IMR-90 (cell line): ENCODE measurements at regions not wholly inside any gene's neighbourhood (a gene's known extent, or its start where the extent isn't known, plus 50 kb on each side); places are given as distances from the start of the nearest gene placed in this dataset.

ENCODE experiments used
- ATAC-seq: fragments of 200-7000 bp; cut with Tn5 transposase; 2 replicates; pipeline ENCODE4 v1.9.1; 2020; ENCODE audit warnings: low read depth, mild to moderate bottlenecking, moderate library complexity
- BruUV-seq: library from RNA; stranded (reverse); fragments of 400-500 nt; replicated peaks from 2 replicates; lab custom pipeline; 2021; lab: Mats Ljungman, UMichigan
- CTCF ChIA-PET: fragments of 300-600 bp; formaldehyde crosslinking; extraction: SDS; loops from one replicate; lab custom pipeline; 2021; ENCODE audit warnings: antibody characterized with exemption; lab: Yijun Ruan, JAX
- POLR2A ChIA-PET: fragments of 300-600 bp; sonication (Branson Sonifier 250); formaldehyde crosslinking; loops from one replicate; lab custom pipeline; 2022; ENCODE audit warnings: antibody characterized with exemption; ENCODE audit not compliant: unreplicated experiment; lab: Charles Lee
- DNase-seq: peaks from one replicate; pipeline ENCODE4 v3.0.0; 2013
- H2AFZ ChIP-seq: replicated peaks from 2 replicates; pipeline ENCODE3; 2013; ENCODE audit warnings: low read length, mild to moderate bottlenecking; ENCODE audit not compliant: poor library complexity
- H2AK5ac ChIP-seq: 2 replicates; pipeline ENCODE4 v1.6.1; 2013; ENCODE audit warnings: low read depth, low read length, inconsistent platforms
- H2AK9ac ChIP-seq: replicated peaks from 2 replicates; pipeline ENCODE3; 2013; ENCODE audit warnings: mild to moderate bottlenecking, low read depth, low read length, moderate library complexity; ENCODE audit not compliant: poor library complexity
- H2BK120ac ChIP-seq: 2 replicates; pipeline ENCODE4 v1.6.1; 2013; ENCODE audit warnings: low read depth, low read length, inconsistent platforms
- H2BK15ac ChIP-seq: 3 replicates; pipeline ENCODE4 v1.6.1; 2013; ENCODE audit warnings: low read depth, low read length, inconsistent platforms
- H2BK20ac ChIP-seq: 2 replicates; pipeline ENCODE4 v1.6.1; 2013; ENCODE audit warnings: low read depth, mild to moderate bottlenecking, inconsistent platforms, low read length, moderate library complexity
- H2BK5ac ChIP-seq: 2 replicates; pipeline ENCODE4 v1.6.1; 2013; ENCODE audit warnings: mild to moderate bottlenecking, low read depth, low read length, inconsistent platforms; ENCODE audit not compliant: poor library complexity, severe bottlenecking
- H3K14ac ChIP-seq: replicated peaks from 2 replicates; pipeline ENCODE4 v1.6.1; 2013; ENCODE audit warnings: low read depth, low read length, inconsistent platforms
- H3K18ac ChIP-seq: 2 replicates; pipeline ENCODE4 v1.6.1; 2013; ENCODE audit warnings: low read depth, low read length, control low read depth
- H3K23ac ChIP-seq: 2 replicates; pipeline ENCODE4 v1.6.1; 2013; ENCODE audit warnings: low read depth, low read length, inconsistent platforms
- H3K27ac ChIP-seq: 2 replicates; pipeline ENCODE4 v1.5.1; 2013; ENCODE audit warnings: mild to moderate bottlenecking, control low read depth, low read length; ENCODE audit not compliant: insufficient read depth
- H3K27me3 ChIP-seq: 2 replicates; pipeline ENCODE4 v1.6.1; 2013; ENCODE audit warnings: low read length; ENCODE audit not compliant: control insufficient read depth, insufficient read depth
- H3K36me3 ChIP-seq: 2 replicates; pipeline ENCODE4 v1.6.1; 2013; ENCODE audit warnings: low read length, mixed read lengths; ENCODE audit not compliant: control insufficient read depth, insufficient read depth
- H3K4ac ChIP-seq: 2 replicates; pipeline ENCODE4 v1.6.1; 2013; ENCODE audit warnings: low read depth, low read length, inconsistent platforms
- H3K4me1 ChIP-seq: 2 replicates; pipeline ENCODE4 v1.6.1; 2013; ENCODE audit warnings: low read length, mixed read lengths; ENCODE audit not compliant: control insufficient read depth, insufficient read depth
- H3K4me2 ChIP-seq: 2 replicates; pipeline ENCODE4 v1.6.1; 2013; ENCODE audit warnings: low read depth, mild to moderate bottlenecking, control low read depth, low read length, moderate library complexity
- H3K4me3 ChIP-seq: 2 replicates; pipeline ENCODE4 v1.5.1; 2013; ENCODE audit warnings: low read depth, mild to moderate bottlenecking, control low read depth, low read length, moderate library complexity; ENCODE audit not compliant: insufficient read depth
- H3K56ac ChIP-seq: 2 replicates; pipeline ENCODE4 v1.6.1; 2013; ENCODE audit warnings: low read length, inconsistent platforms; ENCODE audit not compliant: insufficient read depth; ENCODE audit errors: extremely low read depth
- H3K79me1 ChIP-seq, 2 experiments: 2 replicates each; pipeline ENCODE4 v1.6.1; 2013; ENCODE audit warnings: low read length in 2 of 2, inconsistent platforms in 1 of 2, low read depth in 1 of 2
- H3K9ac ChIP-seq: 2 replicates; pipeline ENCODE4 v1.6.1; 2013; ENCODE audit warnings: low read depth, low read length, control low read depth
- H3K9me1 ChIP-seq: 2 replicates; pipeline ENCODE4 v1.6.1; 2013; ENCODE audit warnings: low read length, inconsistent platforms; ENCODE audit not compliant: insufficient read depth
- H3K9me3 ChIP-seq: 2 replicates; pipeline ENCODE4 v1.6.1; 2013; ENCODE audit warnings: low read length; ENCODE audit not compliant: control insufficient read depth, insufficient read depth
- H4K20me1 ChIP-seq: 2 replicates; pipeline ENCODE4 v1.6.1; 2013; ENCODE audit warnings: low read length, inconsistent platforms; ENCODE audit not compliant: insufficient read depth
- H4K5ac ChIP-seq: 2 replicates; pipeline ENCODE4 v1.6.1; 2013; ENCODE audit warnings: mild to moderate bottlenecking, low read depth, low read length, control low read depth
- H4K8ac ChIP-seq, 2 experiments: 2 replicates each; pipeline ENCODE4 v1.6.1; 2013; ENCODE audit warnings: low read depth in 2 of 2, low read length in 2 of 2, control low read depth in 1 of 2, inconsistent platforms in 1 of 2
- H4K91ac ChIP-seq: 2 replicates; pipeline ENCODE4 v1.6.1; 2013; ENCODE audit warnings: low read depth, low read length, inconsistent platforms; ENCODE audit not compliant: insufficient read depth
- BHLHE40 ChIP-seq: fragments of 150-350 bp; IDR thresholded peaks from 2 replicates; pipeline ENCODE4 v1.6.1; 2016; ENCODE audit warnings: mild to moderate bottlenecking, low read depth, low read length
- CTCF ChIP-seq: conservative IDR thresholded peaks from 2 replicates; pipeline ENCODE4 v1.5.1; 2012; ENCODE audit warnings: mild to moderate bottlenecking, low read depth, low read length, improper control_type of control experiment
- FOS ChIP-seq: fragments of 150-350 bp; IDR thresholded peaks from 2 replicates; pipeline ENCODE4 v1.6.1; 2016; ENCODE audit warnings: low read depth, low read length
- MAFK ChIP-seq: IDR thresholded peaks from 2 replicates; pipeline ENCODE4 v1.6.1; 2012; ENCODE audit warnings: low read depth, low read length, improper control_type of control experiment
- RAD21 ChIP-seq: IDR thresholded peaks from 2 replicates; pipeline ENCODE4 v1.6.1; 2012; ENCODE audit warnings: low read length, improper control_type of control experiment
- SMC3 ChIP-seq: fragments of 150-350 bp; IDR thresholded peaks from 2 replicates; pipeline ENCODE4 v1.6.1; 2016; ENCODE audit warnings: low read depth, mild to moderate bottlenecking, antibody characterized with exemption, low read length, moderate library complexity
- WGBS, 2 experiments: methylation state at CpG; one replicate each; pipeline versions ENCODE4 v1.1.5 to v1.1.7; 2013; ENCODE audit warnings: missing lambda C conversion rate in 2 of 2; ENCODE audit not compliant: insufficient read length in 1 of 2; ENCODE audit errors: extremely low coverage in 2 of 2; 5-methylcytosine and 5-hydroxymethylcytosine counted together
- dilution Hi-C: fragments of 300-500 bp; cut with HindIII; formaldehyde crosslinking; loops from one replicate; pipeline ENCODE4 v1.14.3; 2018; ENCODE audit warnings: low sequenced_read_pairs; ENCODE audit not compliant: unreplicated experiment
- in situ Hi-C: fragments of 300-500 bp; cut with MboI; formaldehyde crosslinking; loops from 3 replicates; pipeline ENCODE4 v1.14.3; 2019; ENCODE audit warnings: low sequenced_read_pairs, inconsistent platforms, mixed read lengths
- intact Hi-C: fragments of 100-400 bp; cut with micrococcal nuclease; formaldehyde crosslinking; loops from 2 replicates; pipeline ENCODE4 v1.10.0; 2022

DNA sequence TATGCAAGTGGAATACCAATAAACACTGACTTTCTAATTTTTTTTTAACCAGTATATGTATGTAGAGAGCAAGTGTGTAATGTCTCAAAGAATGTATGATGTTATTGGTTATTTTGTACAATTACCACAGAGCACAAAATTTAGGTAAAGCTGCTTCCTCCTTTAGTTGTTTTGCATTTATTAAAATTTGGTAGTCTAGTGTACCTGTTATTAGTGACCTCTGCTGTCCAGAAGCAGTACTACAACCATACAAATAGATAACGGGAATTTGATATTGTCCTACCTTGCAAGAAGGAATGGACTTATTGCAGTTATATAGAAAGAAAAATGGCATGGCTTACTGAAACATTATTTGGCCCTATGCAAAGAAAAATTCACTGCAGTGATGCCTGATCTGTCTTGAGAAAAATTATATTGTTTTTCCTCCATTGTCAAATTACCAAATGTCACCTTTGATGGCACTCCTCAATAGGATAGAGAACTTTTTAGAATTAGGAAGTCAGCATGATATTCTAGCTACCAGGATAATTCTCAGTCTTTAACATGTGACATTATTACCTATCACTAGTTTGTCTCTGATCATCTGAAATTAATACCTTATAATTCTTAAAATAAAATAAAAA lies 153.9 kb upstream of the RMST start:
- TF ChIP-seq BHLHE40 (no peak), FOS (no peak), CTCF (peak; percentile 65), SMC3 (peak; percentile 68), RAD21 (peak; percentile 55), MAFK (no peak)
- no peak overlapping the region for H4K91ac ChIP-seq
- no peak overlapping the region for H3K23ac ChIP-seq
- in situ Hi-C loops (loop anchor here (5.0 to 25.0 kb wide), 3 partner anchors 326 to 1079 kb away; no protein-coding TSS in a partner anchor), intact Hi-C loops (loop anchor here (1.0 to 5.0 kb wide), 3 partner anchors 321 to 1064 kb away; no protein-coding TSS in a partner anchor), dilution Hi-C loops (no loop called here)
- ATAC-seq, result peak; percentile 44; the same call in 1 of the 2 replicates
- H3K9me1 ChIP-seq, result no peaks in the 10 kb centered on the region
- BruUV-seq, result no TSS peak
- no peak overlapping the region for H3K9ac ChIP-seq
- no peak overlapping the region for H3K4me2 ChIP-seq
- peak; percentile 65 for DNase-seq
- H4K8ac ChIP-seq, result no peak overlapping the region
- no peak overlapping the region for H2AK9ac ChIP-seq
- H3K56ac ChIP-seq, result no peak overlapping the region
- no peak overlapping the region for H3K4me3 ChIP-seq
- H3K27me3 ChIP-seq, result no peaks in the 10 kb centered on the region
- no peak overlapping the region for H3K14ac ChIP-seq
- CTCF ChIA-PET, result interaction anchor here (0.7 to 1.4 kb wide), 2 partner anchors 9 to 322 kb away, joined by 4 to 6 read pairs; no protein-coding TSS in a partner anchor
- H2BK5ac ChIP-seq, result no peak overlapping the region
- H3K27ac ChIP-seq, result no peak overlapping the region
- no peak overlapping the region for H3K18ac ChIP-seq
- H2BK120ac ChIP-seq, result no peak overlapping the region
- no CpG with 5 or more reads among the region's 1 CpG for WGBS, 2 experiments
- no peaks in the 10 kb centered on the region for H3K79me1 ChIP-seq
- no peaks in the 10 kb centered on the region for H3K9me3 ChIP-seq
- no peak overlapping the region for H4K5ac ChIP-seq
- H2AFZ ChIP-seq, result no peak overlapping the region
- no peak overlapping the region for H2BK15ac ChIP-seq
- no peak overlapping the region for H2BK20ac ChIP-seq
- POLR2A ChIA-PET, result no interaction called here
- no peak overlapping the region for H2AK5ac ChIP-seq
- no peaks in the 10 kb centered on the region for H3K36me3 ChIP-seq
- H3K4me1 ChIP-seq, result no peaks in the 10 kb centered on the region
- H4K20me1 ChIP-seq, result no peaks in the 10 kb centered on the region
- H3K4ac ChIP-seq, result no peak overlapping the region
